Astrocyte of the spinal cord (primary cell): ENCODE measurements at regions not wholly inside any gene's neighbourhood (a gene's known extent, or its start where the extent isn't known, plus 50 kb on each side); places are given as distances from the start of the nearest gene placed in this dataset.

Experiments
- DNase-seq: peaks from one replicate; pipeline ENCODE4 v3.0.0; 2011; ENCODE audit warnings: low read depth, low spot score
- H3K4me3 ChIP-seq: 2 replicates; pipeline ENCODE4 v1.5.1; 2011; ENCODE audit warnings: low read depth, mild to moderate bottlenecking, low read length, moderate library complexity
- CTCF ChIP-seq: IDR thresholded peaks from 2 replicates; pipeline ENCODE4 v1.5.1; 2012; ENCODE audit warnings: low read depth, mild to moderate bottlenecking, low read length, inconsistent platforms
- in situ Hi-C: cut with HindIII; loops from 2 replicates; pipeline ENCODE4 v1.10.0; 2017; ENCODE audit warnings: low sequenced_read_pairs

GRCh38 chr15:98043160-98044014 lies 82.9 kb downstream of the ARRDC4 start:
- DNase-seq: no peak
- in situ Hi-C loops: no loop called here
- H3K4me3 ChIP-seq: no peak overlapping the region
- TF ChIP-seq CTCF: no peak

- TF ChIP-seq CTCF: no peak
- no peak for DNase-seq
- no peak overlapping the region for H3K4me3 ChIP-seq
- in situ Hi-C loops: no loop called here
Observed at GRCh38 chr15:98051734-98052133, 91.2 kb downstream of the ARRDC4 start.

- no peak overlapping the region for H3K4me3 ChIP-seq
Observed at GRCh38 chr15:98057453-98057852, 97.0 kb downstream of the ARRDC4 start.

GRCh38 chr15:98062869-98063268 lies 102.4 kb downstream of the ARRDC4 start:
- no peak overlapping the region for H3K4me3 ChIP-seq
- in situ Hi-C loops: no loop called here
- no peak for DNase-seq
- no peak for TF ChIP-seq CTCF

More at GRCh38 chr15:98057453-98057852, 97.0 kb downstream of the ARRDC4 start:
- TF ChIP-seq CTCF: no peak
- in situ Hi-C loops: no loop called here
- DNase-seq: no peak

GRCh38 chr15:98063315-98063714 lies 102.8 kb downstream of the ARRDC4 start:
- H3K4me3 ChIP-seq: no peak overlapping the region
- no peak for DNase-seq
- no peak for TF ChIP-seq CTCF
- in situ Hi-C loops: no loop called here

- in situ Hi-C loops: no loop called here
- H3K4me3 ChIP-seq: no peak overlapping the region
- no peak for DNase-seq
- no peak for TF ChIP-seq CTCF
Observed at GRCh38 chr15:98063871-98064270, 103.4 kb downstream of the ARRDC4 start.

GRCh38 chr15:98067339-98067738 lies 106.8 kb downstream of the ARRDC4 start:
- no peak for TF ChIP-seq CTCF
- DNase-seq: no peak
- in situ Hi-C loops: no loop called here
- H3K4me3 ChIP-seq: no peak overlapping the region
